SW 1271 (cell line): ENCODE measurements at regions not wholly inside any gene's neighbourhood (a gene's known extent, or its start where the extent isn't known, plus 50 kb on each side); places are given as distances from the start of the nearest gene placed in this dataset.

Experiments used
- DNase-seq, 2 experiments: peaks; one replicate each; lab custom pipeline; 2025; lab: John Stamatoyannopoulos, UW

DNA sequence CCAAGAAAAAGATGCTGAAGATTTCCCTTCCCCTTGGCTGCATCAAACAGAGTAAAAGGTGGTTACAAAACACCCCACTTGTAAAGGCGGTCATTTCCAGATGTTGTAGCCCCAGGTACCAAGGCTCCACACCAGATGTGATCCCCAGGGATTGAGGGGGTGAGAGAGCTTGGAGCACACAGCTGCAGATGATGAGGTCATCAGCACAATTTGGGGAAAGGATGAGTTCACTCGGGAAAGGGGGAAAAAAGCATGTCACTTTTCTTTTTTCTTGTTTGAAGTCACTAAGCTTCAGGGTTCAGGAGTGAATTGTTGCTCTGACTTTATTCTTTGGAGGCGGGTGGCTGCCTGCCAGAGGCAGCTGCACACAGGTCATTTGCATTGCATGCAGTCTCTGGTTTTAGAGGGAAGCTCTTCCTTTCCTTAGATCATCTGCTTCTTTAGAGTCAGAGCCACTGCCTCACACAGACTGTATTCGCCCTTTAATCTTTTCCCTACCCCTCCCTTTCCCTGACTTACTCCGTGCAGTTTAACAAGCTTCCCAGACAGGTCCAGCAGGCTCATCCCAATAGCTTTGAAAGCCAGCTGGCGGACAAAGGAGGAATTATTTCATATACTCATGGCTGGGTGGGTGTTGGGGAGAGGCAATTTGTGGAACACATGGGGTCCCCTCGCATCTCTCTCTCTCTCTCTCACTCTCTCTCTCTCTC lies 409.3 kb upstream of the SLC24A2 start:
- no peak for DNase-seq

DNA sequence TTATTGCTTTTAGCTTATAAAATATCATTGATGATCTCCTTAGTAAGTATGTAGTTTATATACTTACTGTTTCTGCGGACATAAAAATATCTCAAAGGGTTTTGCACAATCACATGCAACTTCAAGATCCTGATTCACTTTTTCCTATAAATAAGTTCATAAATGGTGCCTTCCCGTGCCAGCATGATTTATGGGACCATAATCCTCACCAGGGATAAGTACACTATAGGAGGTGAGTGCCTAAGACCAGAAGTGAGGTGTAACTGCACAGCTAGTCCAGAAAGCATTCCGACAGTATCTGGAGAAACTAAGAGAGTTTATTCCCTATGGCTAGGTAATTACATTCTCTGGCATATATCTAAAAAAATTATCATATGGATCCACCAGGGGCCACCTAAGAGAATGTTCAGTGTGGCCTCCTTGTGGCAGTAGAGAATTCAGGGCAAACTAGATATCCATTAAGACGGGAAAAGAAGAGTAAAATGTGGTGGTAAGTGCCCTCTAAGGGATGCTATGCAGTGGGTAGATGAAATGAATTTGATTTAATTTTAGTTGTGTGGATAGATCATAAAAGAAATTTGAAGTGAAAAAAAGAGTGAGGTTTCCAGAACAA lies 402.5 kb upstream of the SLC24A2 start:
- DNase-seq: no peak

DNA sequence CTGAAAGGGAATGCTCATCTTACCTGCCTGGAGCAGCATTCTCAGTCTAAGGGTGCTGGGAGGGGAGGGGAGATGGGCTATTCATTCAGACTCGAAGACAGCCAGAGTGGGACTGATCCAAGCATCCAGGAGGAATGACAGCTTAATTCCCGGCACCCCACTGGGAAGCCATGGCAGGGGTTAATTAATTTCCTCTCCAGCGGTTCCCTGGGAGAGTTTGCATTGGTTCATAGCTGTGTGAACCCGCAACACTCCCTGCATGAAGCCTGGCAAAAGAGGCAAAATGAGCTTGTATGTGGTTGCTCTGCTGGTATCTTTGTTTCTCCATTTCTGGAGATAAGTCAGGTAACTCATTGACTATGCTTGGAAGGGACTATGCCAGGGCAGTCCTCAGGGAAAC lies 401.0 kb upstream of the SLC24A2 start:
- no peak for DNase-seq

DNA sequence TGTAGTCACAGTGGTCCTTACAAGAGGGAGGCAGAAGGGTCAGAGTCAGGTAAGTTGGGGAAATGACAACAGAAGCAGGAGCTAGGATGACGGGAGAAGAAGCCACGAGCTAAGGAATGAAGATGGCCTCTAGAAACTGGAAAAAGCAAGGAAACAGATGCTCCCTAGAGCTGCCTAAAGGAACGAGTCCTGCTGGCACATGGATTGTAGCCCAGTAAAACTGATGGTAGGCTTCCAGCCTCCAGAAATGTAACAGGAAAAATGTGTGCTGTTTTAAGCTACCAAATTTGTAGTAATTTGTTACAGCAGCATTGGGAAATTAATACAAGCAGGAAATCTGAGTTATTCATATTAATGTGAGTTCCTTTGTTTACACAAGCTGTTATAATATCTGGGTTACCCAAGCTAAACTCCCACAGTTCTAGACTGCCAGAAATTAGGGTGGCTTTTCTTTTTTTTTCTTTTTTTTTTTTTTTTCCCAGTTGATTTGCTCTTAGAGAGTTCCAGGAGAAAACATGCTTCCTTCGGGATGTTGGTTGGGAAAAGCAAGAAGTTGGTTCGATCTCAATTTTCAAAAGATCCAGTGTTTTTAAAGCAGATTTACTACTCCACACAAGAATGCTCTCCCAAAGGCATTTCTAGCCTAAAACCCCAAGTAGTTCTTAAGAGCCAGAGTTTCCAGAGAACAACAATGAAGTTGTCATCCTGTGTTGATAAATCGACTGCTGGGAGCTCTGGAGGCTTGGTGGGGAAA lies 400.0 kb upstream of the SLC24A2 start:
- DNase-seq: no peak

DNA sequence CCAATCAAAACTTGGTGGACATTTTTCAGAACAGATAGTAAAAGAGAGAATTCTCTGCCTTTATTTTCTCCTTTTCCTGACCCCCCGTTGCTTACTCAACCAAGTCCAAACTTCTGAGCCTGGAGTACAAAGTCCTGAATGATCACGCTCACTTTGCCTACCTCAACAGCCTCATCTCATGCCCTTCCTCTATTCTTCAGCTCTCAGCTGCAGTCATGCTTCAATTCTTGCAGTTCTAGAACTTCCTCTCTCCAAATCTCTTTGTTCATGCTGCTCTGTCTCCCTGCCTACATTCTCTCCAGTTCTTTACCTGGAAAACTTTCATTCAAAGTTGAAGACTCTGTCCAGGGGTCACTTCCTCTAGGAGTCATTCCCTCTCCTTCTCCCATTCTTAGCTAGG lies 398.5 kb upstream of the SLC24A2 start:
- DNase-seq: no peak

DNA sequence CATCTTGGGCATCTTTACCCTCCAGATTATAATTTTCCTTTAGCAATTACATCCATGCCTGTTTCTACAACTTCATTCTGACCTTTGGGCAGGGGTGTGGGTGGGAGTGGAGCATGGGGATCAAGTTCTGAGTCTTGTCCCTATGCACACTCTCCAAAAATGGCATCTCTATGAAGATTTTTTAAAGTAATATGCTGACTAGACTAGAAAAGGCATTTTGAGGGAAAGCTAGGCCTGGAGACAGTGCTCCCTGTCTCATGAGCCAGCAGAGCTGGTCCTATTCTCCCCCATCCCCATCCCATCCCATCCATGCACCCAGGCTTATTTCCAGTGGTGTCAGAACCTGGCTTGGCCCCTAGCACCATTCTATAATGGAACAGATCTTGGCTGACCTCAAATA lies 398.0 kb upstream of the SLC24A2 start:
- DNase-seq: no peak

DNA sequence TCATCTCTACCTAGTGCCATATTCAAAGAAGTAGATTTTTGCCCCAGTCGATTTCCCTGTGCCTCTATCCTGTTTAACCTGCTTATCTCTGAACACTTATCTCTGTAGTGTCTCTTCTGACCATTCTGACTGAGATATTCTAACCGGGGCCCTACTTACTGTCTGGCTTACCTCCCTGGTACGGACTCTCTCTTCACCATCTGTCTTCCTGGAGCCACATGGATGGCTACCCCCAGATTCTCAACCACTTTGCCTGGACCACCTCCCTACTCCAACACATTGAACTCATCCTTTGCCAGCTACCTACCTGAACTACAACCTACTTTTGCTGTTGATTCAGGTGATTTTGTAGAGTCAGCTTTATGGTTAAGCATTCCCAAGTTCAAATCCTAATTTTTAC lies 397.4 kb upstream of the SLC24A2 start:
- no peak for DNase-seq

DNA sequence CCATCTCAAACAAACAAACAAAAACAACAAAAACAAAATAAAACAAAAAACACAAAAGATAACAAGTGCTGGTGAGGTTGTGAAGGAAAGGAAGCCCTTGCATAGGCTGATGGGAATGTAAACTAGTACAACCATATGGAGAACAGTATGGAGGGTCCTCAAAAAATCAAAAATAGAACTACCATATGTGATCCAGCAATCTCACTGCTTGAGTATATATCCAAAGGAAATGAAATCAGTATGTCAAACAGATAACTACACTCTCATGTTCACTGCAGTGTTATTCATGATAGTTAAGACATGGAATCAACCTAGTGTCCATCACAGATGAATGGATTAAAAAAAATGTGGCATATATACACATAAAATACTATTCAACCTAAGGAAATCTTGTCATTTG lies 395.7 kb upstream of the SLC24A2 start:
- no peak for DNase-seq

DNA sequence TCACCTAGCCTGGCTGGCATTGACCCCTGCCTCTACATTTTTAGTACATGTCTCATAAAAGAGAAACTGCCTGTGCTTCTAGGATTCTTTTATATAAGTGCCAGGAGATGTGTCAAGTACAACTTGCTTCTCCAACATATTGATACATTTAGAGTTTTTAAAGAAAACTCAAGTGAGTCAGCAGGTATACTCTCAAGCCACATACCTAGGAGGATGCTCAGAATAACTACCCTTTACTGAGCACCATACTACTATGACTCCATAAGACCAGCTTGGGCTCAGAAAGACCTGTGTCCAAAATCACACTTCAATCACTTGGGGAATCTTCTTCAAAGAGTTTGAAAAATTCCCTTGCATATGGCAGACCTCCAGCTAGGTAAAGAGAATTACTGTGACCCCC lies 389.8 kb upstream of the SLC24A2 start:
- no peak for DNase-seq

DNA sequence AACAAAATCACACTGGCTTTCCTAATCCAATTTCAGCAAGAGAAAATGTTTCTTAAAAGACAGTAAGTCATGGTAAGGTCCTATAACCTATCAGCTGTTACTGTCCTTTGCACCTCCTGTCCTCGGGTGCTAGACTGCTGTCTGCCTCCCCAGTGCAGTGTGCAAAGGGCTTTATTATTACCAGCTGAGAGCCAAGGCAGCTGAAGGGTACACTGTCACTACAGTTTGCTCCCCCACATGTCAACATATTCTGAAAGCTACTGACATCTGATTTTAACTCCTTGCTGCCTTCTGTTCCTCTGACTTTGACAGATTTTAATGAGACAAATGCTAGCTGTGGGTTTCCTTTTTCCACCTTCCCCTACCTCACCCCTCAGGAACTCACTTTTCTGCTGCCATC lies 389.4 kb upstream of the SLC24A2 start:
- DNase-seq: no peak

DNA sequence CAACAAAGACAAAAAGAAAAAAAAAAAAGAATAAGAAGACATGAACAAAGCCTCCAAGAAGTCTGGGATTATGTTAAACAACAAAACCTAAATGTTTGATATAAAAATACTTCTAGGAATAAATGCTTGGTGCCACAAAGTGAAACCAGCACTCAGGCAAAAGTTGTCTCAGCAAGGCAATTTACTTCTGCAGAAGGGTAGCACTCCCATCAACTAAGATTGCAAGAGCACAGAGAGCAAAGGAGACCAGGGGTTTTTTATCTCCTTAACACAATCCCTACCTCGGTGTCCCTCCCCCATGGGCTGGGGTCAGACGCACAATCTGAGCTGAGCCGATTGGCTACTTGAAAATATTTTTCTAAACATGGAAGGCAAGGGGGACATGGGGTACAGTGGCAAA lies 381.3 kb upstream of the SLC24A2 start:
- DNase-seq: no peak

DNA sequence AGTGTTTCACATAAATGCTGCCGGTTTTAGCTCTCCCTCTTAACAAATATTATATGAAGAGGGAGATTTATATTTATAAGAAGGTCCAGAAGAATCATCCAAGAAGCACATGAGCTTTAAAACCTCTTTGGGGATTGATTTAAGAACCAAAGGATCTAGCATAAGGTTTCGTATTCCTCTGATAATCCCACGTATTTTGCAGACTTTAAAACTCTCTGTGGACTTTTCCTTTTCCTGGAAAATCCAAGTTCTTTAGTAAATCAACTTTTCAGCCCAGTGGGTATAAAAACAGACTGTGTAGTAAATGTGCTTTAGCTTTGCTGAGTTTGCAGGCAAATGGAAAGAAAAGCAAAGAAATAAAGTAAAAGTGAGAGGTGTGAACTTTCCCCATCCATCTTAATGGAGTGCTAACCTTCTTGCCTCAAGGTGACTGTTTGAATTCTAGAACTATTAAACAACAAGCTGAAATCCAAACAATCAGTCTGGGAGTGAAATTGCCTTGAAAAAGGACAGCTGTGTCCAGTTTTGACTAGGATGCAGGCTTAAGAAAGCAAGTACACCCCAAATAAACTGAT lies 363.4 kb upstream of the SLC24A2 start:
- no peak for DNase-seq

DNA sequence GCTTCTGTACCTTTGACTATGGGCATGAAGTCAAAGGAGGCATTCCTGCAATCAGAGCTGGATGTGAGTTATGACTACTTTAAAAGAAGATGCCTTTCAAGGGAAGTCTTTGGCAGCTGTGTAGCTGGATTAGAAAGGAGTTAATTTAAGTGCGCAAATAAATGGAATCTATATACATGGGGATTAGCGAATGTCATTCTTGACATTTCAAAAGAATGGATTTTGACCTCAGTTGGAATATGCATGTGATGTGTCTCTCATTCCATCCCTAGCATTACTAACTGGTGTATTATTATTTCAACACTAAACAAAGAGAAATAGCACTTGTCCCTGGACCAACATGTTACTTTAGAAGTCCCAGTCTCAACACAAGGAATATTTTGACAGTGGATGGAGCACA lies 359.6 kb upstream of the SLC24A2 start:
- DNase-seq: no peak

DNA sequence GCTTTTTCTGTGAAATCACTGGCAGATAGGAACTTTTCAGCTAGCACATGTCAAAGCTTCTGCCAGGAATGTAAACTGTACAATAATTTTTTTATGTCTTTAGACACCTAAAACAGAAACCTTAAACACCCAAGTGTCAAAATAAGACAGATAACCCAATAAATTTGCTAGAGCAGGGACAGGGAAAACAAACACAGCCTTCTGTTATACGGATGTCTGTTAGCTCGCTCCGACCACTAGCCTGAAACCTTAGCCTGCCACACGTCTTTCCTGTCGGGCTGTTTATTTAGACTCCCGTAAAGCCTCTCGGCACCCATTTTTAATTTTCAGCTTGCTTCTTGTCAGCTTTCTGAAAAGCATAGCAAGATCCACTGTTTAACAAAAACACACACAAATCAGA lies 355.4 kb upstream of the SLC24A2 start:
- no peak for DNase-seq

DNA sequence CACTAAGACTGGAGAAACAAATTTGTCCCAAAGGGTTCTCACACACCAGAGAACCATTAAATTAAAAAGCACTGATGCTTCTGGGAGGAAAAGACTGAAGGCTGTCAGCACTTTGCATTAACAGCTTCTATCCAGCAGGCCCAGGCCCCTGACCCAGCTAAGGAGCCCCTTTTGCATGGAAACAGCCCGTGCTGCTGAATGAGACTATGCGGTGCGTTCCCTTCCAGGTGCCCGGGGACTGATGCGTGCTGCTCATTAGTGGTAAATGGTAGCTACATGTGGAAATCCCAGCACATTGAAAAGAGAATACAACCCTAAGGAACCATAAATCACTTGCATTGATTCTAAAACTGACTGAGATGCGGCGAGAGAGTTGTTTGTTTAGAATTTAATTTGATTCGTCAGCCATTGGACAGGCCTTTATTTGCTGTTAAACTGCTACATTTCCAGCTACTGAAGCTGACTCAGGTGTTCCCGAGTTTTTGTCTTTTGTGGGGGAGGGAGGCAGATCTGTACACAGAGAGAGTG lies 351.0 kb upstream of the SLC24A2 start:
- DNase-seq: no peak

DNA sequence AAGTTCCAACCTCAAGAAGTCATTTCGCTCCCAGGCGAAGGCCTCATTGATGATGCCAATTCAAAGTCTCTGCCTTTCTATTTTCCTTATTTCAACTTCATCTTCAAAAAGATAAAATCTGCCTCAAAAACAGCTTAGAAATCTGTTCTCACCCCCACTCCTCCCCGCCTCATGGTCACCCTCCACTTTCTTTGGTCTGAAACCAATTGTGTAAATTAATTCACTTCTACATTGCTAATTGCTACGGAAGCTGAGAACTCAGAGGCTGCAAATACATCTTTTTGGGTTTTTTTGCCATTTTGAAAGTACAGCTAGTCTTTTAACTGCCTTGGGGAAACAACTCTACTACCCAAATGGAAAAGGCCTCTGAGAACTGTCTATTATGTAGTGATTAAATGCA lies 350.0 kb upstream of the SLC24A2 start:
- no peak for DNase-seq

DNA sequence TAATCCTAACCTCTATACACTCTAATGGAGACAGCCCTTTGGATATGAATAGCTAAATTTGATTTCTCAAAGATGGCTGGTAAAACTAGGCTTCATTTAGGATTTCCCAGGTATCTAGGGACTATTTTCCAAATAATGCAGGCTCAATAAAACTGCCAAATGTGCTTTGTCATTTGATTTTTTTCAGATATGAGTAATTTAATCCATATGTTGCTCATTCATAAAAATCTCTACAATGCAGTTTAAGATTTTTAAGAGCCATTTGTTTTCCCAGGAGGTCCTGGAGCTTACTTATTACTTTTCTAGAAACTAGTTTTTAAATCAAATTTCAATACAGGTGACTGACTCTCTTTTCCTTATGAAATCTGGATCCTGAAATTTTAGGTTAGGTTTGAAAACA lies 349.3 kb upstream of the SLC24A2 start:
- no peak for DNase-seq

DNA sequence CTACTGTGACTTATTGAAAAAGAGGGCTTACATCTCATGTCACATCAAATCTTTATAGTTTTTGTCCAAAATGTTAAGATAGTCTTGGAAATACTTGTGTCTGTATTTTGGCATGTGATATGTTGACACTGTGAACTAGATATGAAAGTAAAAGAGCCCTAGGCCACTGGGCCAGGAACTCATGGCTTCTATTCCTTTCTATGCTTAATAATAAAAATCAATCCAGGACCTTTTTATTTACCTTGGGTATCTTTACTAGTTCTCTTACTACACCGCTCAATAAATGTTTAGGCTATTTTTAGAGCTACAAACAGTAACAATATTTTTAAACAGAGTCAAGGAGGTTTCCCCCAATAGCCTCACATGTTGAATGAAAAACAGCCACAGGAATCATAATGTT lies 348.6 kb upstream of the SLC24A2 start:
- no peak for DNase-seq

DNA sequence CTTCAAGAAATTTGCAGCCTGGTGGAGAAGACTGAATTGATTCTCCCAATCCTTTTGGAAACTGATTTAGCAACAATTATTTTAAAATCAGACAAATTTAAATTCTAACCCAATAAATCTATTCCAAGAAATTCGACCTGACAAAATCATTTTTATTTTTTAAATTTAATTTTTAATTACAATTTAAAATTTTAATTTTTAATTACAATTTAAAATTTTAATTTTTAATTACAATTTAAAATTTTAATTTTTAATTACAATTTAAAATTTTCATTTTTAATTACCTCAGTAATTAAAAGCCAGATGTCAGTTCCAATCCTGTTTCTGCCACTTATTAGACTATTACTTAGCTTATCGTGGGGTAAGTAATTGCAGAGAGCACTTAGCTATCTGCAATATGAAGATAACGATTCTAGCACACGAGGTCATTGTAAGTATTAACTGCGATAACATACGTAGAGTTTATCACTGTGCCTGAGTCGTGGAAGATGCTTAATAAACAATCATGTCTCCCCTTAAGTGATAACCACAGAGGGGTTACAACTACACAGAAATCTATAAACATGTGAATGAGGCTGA lies 346.4 kb upstream of the SLC24A2 start:
- DNase-seq: no peak

DNA sequence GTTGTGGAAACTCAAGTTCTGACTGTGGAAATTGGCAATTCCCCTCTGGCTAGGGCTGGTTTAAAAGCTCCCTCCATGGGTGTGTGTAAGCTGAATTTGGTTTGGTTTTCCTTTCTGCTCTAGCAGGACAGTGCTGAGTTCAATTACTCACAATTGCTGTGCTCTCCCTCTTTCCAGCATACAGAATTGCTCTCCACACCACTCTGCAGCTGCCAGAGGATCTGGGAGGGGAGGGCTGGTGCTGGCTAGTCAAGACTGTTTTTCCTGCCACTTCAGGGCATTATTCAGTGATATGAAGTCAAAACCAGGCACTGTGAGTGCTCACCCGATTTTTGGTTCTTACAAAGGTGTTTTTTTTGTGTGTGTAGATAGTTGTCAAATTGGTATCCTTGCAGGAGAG lies 336.9 kb upstream of the SLC24A2 start:
- DNase-seq: no peak

DNA sequence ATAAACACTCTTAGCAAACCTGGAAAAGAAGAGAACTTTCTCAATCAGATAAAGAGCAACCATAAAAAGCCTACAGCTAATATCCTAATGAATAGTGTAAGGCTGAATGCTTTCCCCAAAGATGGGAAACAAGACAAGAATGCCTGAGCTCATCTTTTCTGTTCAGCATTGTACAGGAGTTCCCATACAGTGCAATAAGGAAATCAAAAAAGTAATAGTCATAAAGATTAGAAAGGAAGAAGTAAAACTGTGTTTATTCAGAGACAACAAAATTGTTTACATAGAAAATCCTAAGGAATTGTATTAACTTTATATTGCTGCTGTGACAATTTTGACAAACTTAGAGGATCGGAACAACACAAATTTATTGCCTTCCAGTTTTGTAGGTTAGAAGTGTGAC lies 330.7 kb upstream of the SLC24A2 start:
- no peak for DNase-seq

DNA sequence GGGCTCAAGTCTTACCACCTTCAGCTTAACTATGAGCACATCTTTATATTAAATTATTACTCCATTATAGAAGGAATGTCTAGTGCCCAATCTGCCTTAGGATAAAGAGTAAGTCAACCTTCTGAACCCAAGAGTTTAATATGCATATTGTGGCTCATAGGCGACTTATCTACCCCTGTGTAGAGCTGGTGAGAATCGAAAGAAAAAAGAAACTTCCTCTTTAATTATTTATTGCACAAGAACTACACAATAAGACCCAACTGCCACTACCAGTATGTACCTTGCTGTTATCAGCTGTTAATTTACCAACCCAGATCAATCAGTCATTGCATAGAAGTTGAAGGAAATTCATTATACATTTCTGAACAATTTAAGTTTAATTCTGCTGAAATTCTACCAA lies 329.1 kb upstream of the SLC24A2 start:
- no peak for DNase-seq

DNA sequence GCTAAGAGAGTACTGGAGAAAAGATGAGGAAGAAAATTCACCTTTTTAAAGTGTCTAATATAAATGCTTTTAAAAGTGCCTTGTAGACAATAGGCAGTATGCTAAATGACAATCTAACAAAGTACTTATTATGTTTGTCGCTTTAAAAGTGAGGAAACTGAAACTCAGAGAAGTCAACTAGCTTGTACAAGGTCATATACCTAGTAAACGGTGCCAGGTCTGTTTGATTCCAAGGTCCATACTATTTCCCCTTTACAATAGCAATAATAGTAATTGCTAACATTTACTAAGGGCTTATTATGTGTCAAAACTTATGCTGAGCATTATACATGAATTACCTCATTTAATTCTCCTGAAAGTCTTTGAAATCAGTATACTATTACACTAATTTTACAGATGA lies 328.6 kb upstream of the SLC24A2 start:
- no peak for DNase-seq
